Embryonic facial prominence (tissue), 1 donor: ENCODE measurements at regions not wholly inside any gene's neighbourhood (a gene's known extent, or its start where the extent isn't known, plus 50 kb on each side); places are given as distances from the start of the nearest gene placed in this dataset.
"Not testable (repeated sequence)": the region's sequence is repeated elsewhere in the genome, so short reads cannot be mapped to it uniquely, and the experiment has no call there.

Experiments used
- DNase-seq: peaks from one replicate; pipeline ENCODE4 v3.0.0-alpha.2; 2016; ENCODE audit errors: extremely low spot score

DNA sequence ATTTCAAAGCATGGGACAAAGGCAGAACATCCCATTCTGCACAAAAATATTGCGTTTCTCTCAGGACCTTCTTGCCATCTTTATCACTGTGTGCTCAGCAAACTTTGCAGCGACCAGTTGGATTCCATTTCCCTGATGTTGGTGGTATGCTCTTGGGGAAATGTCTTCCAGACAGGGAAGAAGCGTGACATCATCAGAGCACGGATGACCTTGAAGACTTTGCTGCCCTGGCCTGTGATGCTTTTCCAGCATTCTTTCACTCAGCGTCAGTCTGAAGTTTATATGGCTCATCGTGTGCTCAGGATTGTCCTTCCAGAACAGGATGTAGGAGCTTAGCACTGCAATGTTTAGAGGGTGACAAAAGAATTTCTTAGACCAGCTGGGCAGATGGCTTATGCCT lies 131.4 kb upstream of the F3 start:
- DNase-seq, result no peak

- DNase-seq, result no peak
These were observed 130.4 kb upstream of the F3 start for GRCh38 chr1:94672001-94672400.

DNA sequence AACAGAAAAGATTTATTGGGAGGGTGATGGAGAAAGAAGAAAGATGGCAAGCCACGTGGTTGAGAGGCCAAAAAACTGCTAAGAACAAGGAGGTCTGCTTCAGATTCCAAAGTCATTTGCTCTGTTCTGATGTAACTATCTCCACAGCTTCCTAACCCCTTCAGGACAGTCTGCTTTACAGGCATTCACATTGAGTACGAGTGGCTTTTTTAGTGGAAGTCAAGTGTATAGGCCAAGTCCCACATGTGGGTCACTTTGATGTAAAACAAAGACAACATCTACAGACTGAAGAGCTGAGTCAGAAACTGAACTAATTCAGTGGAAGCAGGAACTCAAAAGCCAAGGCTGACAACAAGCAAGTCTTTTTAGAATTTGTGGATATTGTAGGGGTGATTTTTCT lies 128.7 kb upstream of the F3 start:
- DNase-seq, result no peak

DNA sequence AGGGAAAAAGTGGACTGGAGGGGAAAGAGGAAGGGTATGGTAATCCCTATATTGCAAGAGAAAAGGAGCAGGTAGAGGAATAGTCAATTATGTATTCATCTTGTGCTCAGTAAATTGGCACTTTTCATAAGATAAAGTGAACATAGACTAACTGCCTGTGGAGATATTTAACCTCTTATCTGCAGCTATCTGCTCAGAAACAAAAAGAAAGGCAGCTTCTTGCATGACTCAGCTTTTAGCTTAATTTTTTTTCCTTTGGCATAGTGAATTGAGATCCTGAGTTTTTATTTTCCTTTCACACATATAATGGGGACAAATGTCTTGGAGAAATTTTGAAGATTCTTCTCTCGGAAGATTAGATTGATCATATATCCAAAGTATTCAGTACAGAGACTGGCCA lies 127.6 kb upstream of the F3 start:
- no peak for DNase-seq

- DNase-seq, result no peak
These were observed 127.0 kb upstream of the F3 start for GRCh38 chr1:94668528-94668927.

GRCh38 chr1:94667818-94668217 lies 126.3 kb upstream of the F3 start:
- DNase-seq, result no peak

GRCh38 chr1:94666797-94667196 lies 125.2 kb upstream of the F3 start:
- DNase-seq, result no peak

DNA sequence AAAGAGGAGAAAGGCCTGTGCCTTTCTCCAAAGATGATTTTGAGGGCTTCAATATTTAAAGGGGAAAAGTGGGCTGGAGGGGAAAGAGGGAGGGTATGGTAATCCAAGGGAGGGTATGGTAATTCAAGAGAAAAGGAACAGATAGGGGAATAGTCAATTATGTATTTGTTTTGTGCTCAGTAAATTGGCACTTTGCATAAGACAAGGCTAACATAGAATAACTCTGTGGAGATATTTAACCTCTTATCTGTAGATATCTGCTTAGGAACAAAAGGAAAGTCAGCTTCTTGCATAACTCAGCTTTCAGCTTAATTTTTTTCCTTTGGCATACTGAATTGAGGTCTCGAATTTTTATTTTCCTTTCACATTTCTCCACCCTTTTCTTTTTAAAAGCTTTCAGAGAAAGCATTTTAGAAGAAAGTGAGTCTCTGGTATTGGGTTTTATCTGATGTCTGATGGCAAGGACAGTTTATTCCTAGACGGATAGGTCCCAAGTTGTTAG lies 119.9 kb upstream of the F3 start:
- DNase-seq, result no peak

DNA sequence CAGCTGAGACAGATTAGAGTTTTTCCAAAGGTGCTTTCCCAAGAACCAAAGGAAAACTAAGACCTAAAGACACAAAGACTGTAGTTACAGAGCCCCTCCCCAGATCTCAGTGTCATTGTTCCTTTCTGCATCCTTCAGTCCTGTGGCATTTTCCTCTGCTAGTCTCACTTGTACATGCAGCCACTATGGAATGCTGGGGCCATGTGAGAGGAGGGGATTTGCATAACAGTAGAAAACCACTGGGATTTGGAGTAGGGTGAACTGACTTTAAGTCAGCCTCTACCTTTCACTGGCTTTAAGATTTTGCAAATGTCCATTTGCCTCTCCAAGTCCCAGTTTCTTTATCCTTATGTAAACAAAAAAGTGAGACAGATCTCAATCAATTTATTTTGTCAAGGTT lies 119.4 kb upstream of the F3 start:
- DNase-seq, result no peak

DNA sequence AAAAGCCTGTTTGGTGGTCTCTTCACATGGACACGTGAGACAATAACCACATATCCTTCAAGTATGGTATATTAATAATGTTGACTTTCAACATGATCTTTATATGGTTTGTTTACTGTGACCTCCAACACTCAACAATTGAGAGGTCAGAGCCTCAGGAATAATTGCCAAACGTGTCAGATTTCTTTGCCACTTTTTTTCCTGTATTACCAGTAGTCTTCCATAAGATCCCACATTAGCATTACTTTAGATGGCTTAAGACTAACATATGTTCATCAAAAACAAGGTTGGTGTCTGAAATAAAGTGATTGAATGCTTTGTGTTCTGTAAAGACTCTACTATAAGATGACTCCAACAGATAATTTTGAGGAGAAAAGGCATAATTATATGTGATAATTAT lies 118.7 kb upstream of the F3 start:
- no peak for DNase-seq

DNA sequence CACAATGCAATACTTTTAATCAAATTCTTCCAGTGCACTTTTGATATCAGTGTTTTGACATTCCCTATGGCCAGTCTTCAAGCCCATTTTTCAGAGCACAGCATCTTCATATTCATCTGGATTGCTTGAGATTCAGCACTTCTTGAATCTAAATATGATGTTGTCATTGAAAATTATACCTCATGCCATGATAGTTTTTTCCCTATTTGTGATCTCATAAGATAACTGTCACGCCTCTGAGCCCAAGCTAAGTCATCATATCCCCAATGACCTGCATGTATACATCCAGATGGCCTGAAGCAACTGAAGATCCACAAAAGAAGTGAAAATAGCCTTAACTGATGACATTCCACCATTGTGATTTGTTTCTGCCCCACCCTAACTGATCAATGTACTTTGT lies 117.6 kb upstream of the F3 start:
- DNase-seq, result not testable (repeated sequence)

DNA sequence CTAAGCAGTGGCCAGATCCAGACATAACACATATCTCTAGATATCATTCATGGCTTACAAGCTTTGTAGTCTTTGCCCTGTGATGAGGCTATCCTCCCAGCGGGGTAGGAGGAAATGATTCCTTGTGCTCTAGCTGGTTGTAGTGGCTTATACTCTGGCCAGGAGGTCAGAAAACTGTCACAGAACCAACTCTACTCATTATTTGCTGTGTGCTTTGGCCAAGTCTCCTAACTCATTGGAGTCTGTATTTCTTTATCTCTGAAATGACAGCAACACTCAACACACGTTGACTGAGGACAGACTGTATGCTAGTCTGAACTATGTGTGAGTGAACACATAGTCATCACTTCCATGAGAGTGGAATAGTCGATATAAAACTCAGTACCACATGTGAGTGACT lies 116.7 kb upstream of the F3 start:
- DNase-seq, result no peak

GRCh38 chr1:94657776-94658175 lies 116.2 kb upstream of the F3 start:
- not testable (repeated sequence) for DNase-seq

GRCh38 chr1:94656967-94657366 lies 115.4 kb upstream of the F3 start:
- no peak for DNase-seq

DNA sequence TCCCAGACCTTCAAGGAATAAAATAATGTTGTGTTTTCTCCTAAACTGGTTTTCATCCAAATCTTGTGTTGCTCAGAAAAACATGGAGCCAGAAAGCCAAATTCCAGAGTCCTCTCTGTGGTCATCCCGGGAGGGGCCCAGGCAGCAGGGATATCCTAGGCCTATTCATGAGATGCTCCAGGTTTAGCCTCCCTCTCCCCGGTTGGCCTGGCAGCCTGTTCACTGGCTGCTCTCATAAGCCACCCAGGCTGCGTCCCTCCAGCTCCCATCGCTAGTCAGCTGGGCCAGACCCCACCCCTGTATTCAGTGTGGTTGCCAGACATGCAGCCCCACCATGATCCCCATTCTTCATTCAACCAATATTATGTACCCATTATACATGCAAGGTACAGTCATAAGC lies 113.4 kb upstream of the F3 start:
- no peak for DNase-seq

- no peak for DNase-seq
These were observed 112.9 kb upstream of the F3 start for GRCh38 chr1:94654459-94654858.

DNA sequence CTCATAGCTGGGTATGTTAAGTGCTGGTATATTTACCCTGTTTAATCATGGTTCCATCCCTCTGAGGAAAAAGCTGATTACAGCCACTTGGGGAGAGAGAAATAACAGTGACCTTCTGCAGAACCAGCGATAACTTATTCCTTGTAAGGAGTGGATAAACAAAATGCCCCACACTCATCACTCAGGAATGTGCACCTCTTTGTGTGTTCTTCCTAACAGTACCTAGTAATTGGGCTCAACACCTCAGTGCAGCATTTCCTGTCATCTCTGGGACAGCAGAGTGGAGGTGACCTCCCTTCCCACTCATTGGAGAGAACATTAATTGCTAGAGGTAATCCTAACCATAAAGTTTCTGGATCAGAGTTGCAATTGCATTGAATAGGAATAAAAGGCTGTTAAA lies 112.5 kb upstream of the F3 start:
- DNase-seq, result no peak

DNA sequence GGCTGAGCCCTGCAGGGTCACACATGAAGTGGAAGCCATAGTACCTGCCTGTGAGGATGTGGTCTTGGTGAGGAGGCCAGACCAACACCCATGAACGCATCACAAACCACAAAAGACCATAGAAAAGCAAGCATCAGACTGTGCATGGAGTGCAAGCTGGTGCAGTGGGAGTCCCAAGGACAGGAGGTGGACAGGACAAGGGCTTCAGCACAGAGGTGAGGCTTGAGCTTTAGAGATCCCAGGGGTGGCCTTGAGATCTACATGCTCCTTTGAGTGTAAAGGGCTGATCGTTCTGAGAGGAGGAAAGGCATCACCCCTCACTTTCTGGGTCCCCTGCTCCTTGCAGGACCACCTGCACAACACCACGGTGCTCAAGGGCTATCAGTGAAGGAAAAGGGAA lies 111.9 kb upstream of the F3 start:
- no peak for DNase-seq

DNA sequence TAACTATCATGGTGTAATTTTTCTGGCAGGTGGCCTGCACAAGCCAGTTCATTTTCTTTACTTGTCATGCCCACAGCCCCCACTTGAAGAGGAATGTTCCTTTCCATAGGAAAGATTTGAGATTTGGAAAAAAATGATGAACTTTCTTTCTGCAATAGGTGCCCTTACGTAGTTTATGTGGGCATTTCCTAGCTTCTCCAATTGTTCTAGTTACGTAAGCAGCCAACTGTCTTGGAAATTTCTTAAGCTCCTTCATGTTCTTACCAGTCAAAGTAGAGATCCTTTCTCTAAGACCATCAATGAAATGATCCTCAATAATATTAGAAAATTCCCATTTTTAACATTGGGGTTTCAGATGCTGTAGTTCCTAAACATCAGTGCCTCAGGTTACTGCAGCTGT lies 109.5 kb upstream of the F3 start:
- DNase-seq, result no peak

DNA sequence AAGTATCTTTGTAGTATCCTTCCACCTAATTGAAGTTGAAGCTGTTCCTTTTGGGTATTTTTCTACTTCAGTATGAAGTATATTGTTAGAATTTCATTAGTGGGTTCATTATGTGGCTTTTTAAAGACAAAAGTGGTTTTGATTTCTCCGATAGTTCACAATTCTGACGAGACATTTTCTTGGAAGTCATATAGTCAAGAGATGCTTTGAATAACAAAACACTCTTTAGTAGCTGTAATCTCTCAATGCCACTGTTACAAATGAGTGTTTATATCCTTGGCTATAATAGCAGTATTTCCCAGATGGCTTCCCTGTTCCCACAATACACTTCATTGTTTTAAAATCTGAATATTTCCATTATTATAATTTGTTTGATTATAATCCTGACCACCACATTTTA lies 108.7 kb upstream of the F3 start:
- no peak for DNase-seq

DNA sequence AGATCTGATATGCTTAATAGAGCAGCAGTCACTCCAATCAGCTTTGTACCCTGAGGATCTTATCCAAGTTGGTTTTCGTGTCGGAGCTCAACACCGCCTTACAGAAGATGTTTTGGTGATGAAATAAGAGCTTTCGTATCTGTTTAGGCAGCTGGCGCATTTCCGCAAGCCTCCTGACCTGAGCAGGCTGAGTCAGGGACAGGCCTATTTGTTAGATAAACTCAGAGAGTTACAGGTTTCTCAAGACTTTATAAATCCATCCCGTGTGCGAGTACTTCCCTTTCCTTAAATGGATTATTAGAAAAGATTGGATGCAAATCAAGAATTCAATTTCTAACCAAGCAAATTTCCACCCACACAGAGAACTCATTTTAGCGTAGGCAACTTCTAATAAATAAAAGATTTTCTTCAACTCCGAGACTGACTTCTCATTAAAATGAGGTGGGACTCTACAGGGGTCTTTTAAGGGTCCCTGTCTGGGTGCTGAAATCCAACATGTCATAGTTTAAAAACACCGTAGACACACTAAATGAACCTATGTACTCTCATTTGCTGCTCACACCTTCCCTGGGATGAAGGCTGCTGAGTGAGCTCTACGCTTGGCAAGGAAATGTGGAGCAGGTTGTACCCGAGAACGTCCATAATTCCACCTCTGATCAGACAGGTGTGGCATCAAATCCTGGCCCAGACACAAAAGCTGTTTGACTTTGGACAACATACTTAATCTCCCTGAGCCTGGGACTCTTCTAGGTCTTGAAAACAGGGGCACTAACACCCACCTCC lies 106.9 kb upstream of the F3 start:
- peak; percentile 16 for DNase-seq

- no peak for DNase-seq
These were observed 105.4 kb upstream of the F3 start for GRCh38 chr1:94646786-94647555.

DNA sequence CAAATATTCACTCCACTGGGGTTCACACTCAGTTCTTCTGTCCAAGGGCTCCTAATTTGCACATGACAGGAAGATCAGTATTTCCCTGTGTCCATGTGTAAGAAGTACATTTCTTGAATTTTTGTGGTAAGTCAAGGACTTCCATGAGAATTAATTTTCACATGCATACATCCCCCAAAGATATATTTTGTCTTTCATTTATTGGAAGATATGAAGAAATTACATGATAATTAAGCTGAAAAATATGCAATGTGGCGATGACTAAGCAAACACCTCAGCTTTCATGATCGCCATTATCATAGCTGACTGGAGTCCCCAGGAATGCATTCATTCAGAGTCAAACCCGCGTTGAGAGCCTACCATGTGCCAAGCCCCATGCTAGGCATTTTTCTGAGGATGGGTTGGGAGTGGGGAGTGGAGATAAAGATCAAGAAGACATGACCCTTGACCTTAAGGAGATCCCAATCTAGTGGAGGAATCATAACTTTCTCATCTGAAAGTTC lies 104.6 kb upstream of the F3 start:
- DNase-seq, result no peak
